Spinal cord (tissue), 9 donors: ENCODE measurements at regions not wholly inside any gene's neighbourhood (a gene's known extent, or its start where the extent isn't known, plus 50 kb on each side); places are given as distances from the start of the nearest gene placed in this dataset.
A peak's percentile ranks its signal among the peaks of the same experiment; 100 is the strongest.
"Not testable (repeated sequence)": the region's sequence is repeated elsewhere in the genome, so short reads cannot be mapped to it uniquely, and the experiment has no call there.

Experiments
- DNase-seq, 6 donors: peaks; one replicate each; pipeline versions ENCODE4 v3.0.0 to v3.0.0-alpha.2; 2013 to 2015; ENCODE audit warnings: low spot score in 6 of 6, low read depth in 4 of 6
- H3K27ac ChIP-seq: one replicate; pipeline ENCODE4 v1.5.1; 2013; ENCODE audit warnings: low read depth, low read length, control low read depth
- H3K27me3 ChIP-seq: one replicate; pipeline ENCODE4 v1.6.1; 2013; ENCODE audit warnings: low read length; ENCODE audit not compliant: control insufficient read depth, insufficient read depth
- H3K36me3 ChIP-seq: one replicate; pipeline ENCODE4 v1.6.1; 2013; ENCODE audit warnings: low read length; ENCODE audit not compliant: control insufficient read depth, insufficient read depth
- H3K4me1 ChIP-seq: one replicate; pipeline ENCODE4 v1.6.1; 2013; ENCODE audit warnings: low read length; ENCODE audit not compliant: control insufficient read depth, insufficient read depth
- H3K4me3 ChIP-seq: one replicate; pipeline ENCODE4 v1.5.1; 2013; ENCODE audit warnings: low read depth, low read length, control low read depth
- H3K9me3 ChIP-seq: one replicate; pipeline ENCODE4 v1.6.1; 2013; ENCODE audit warnings: low read length; ENCODE audit not compliant: control insufficient read depth, insufficient read depth
- WGBS: methylation state at CpG from one replicate; pipeline ENCODE4 v1.1.5; 2013; ENCODE audit warnings: missing lambda C conversion rate; ENCODE audit not compliant: insufficient coverage; 5-methylcytosine and 5-hydroxymethylcytosine counted together
- donor health status: healthy.

- peaks cover 4% of the 10 kb centered on the region for H3K9me3 ChIP-seq
- no peak overlapping the region for H3K27ac ChIP-seq
- 100% methylated on average over 1 of the region's 3 CpGs for WGBS
- no peaks in the 10 kb centered on the region for H3K4me1 ChIP-seq
- no peaks in the 10 kb centered on the region for H3K36me3 ChIP-seq
- peak in 1 of 6 donors; percentile 47 for DNase-seq
- no peak overlapping the region for H3K4me3 ChIP-seq
- no peaks in the 10 kb centered on the region for H3K27me3 ChIP-seq
Measured at GRCh38 chrX:112510629-112511028, 169.1 kb downstream of the LHFPL1 start.

- H3K4me3 ChIP-seq, result no peak overlapping the region
- no peak for DNase-seq
- H3K27me3 ChIP-seq, result peaks cover 5% of the 10 kb centered on the region
- WGBS, result no CpG with 5 or more reads among the region's 2 CpGs
- H3K36me3 ChIP-seq, result no peaks in the 10 kb centered on the region
- no peaks in the 10 kb centered on the region for H3K4me1 ChIP-seq
- H3K9me3 ChIP-seq, result peaks cover 3% of the 10 kb centered on the region
- H3K27ac ChIP-seq, result no peak overlapping the region
Measured at GRCh38 chrX:112477653-112478052, 202.1 kb downstream of the LHFPL1 start.

GRCh38 chrX:112473654-112474053 is 206.1 kb downstream of the LHFPL1 start:
- no peaks in the 10 kb centered on the region for H3K4me1 ChIP-seq
- H3K36me3 ChIP-seq, result no peaks in the 10 kb centered on the region
- H3K4me3 ChIP-seq, result no peak overlapping the region
- no peak for DNase-seq
- no peaks in the 10 kb centered on the region for H3K9me3 ChIP-seq
- H3K27me3 ChIP-seq, result peaks cover 5% of the 10 kb centered on the region
- no peak overlapping the region for H3K27ac ChIP-seq
- no CpG with 5 or more reads among the region's 3 CpGs for WGBS

GRCh38 chrX:112470551-112470950 is 209.2 kb downstream of the LHFPL1 start:
- no peaks in the 10 kb centered on the region for H3K36me3 ChIP-seq
- no peaks in the 10 kb centered on the region for H3K9me3 ChIP-seq

GRCh38 chrX:112461949-112462450 is 217.7 kb downstream of the LHFPL1 start:
- H3K9me3 ChIP-seq, H3K27me3 ChIP-seq, H3K4me1 ChIP-seq, H3K4me3 ChIP-seq, DNase-seq, H3K27ac ChIP-seq, H3K36me3 ChIP-seq: not testable (repeated sequence)
- WGBS, result 59% methylated on average over 8 of the region's 8 CpGs

More at GRCh38 chrX:112470551-112470950, 209.2 kb downstream of the LHFPL1 start:
- no peak overlapping the region for H3K27ac ChIP-seq
- no peak overlapping the region for H3K4me3 ChIP-seq
- H3K4me1 ChIP-seq, result no peaks in the 10 kb centered on the region
- WGBS, result 76% methylated on average over 2 of the region's 2 CpGs
- peaks cover 7% of the 10 kb centered on the region for H3K27me3 ChIP-seq
- no peak for DNase-seq

- Histone ChIP-seq H3K36me3 (no peaks in the 10 kb centered on the region), H3K9me3 (no peaks in the 10 kb centered on the region), H3K27ac (no peak overlapping the region), H3K27me3 (no peaks in the 10 kb centered on the region), H3K4me3 (no peak overlapping the region), H3K4me1 (no peaks in the 10 kb centered on the region)
- DNase-seq, result no peak
Measured at GRCh38 chrX:112457788-112458187, 221.9 kb downstream of the LHFPL1 start.

- no peaks in the 10 kb centered on the region for H3K9me3 ChIP-seq
- no CpG with 5 or more reads among the region's 2 CpGs for WGBS
- peaks cover 2% of the 10 kb centered on the region for H3K27me3 ChIP-seq
- no peaks in the 10 kb centered on the region for H3K4me1 ChIP-seq
- H3K36me3 ChIP-seq, result no peaks in the 10 kb centered on the region
- H3K27ac ChIP-seq, result no peak overlapping the region
- no peak overlapping the region for H3K4me3 ChIP-seq
- DNase-seq, result no peak
Measured at GRCh38 chrX:112450810-112451209, 228.9 kb downstream of the LHFPL1 start.

GRCh38 chrX:112440277-112440676 is 239.5 kb downstream of the LHFPL1 start:
- Histone ChIP-seq H3K4me1 (no peaks in the 10 kb centered on the region), H3K36me3 (no peaks in the 10 kb centered on the region), H3K27ac (no peak overlapping the region), H3K4me3 (no peak overlapping the region), H3K9me3 (no peaks in the 10 kb centered on the region), H3K27me3 (no peaks in the 10 kb centered on the region)
- 86% methylated on average over 2 of the region's 2 CpGs for WGBS
- DNase-seq, result peak in 1 of 6 donors; percentile 43

- Histone ChIP-seq H3K9me3 (no peaks in the 10 kb centered on the region), H3K27me3 (peaks cover 2% of the 10 kb centered on the region), H3K4me1 (no peaks in the 10 kb centered on the region), H3K4me3 (no peak overlapping the region), H3K27ac (no peak overlapping the region), H3K36me3 (no peaks in the 10 kb centered on the region)
- DNase-seq, result peak in 1 of 6 donors; percentile 26
- WGBS, result no CpG with 5 or more reads among the region's 1 CpG
Measured at GRCh38 chrX:112424166-112424565, 255.6 kb downstream of the LHFPL1 start.

GRCh38 chrX:112391313-112391712 is 288.4 kb downstream of the LHFPL1 start:
- Histone ChIP-seq H3K4me3 (no peak overlapping the region), H3K36me3 (no peaks in the 10 kb centered on the region), H3K27ac (no peak overlapping the region), H3K4me1 (no peaks in the 10 kb centered on the region), H3K9me3 (no peaks in the 10 kb centered on the region), H3K27me3 (peaks cover 5% of the 10 kb centered on the region)
- no peak for DNase-seq
- WGBS, result 61% methylated on average over 2 of the region's 3 CpGs
